SKM-1 treated with dmso at 0.1 percent for 144 hours (cell line): ENCODE measurements at regions not wholly inside any gene's neighbourhood (a gene's known extent, or its start where the extent isn't known, plus 50 kb on each side); places are given as distances from the start of the nearest gene placed in this dataset.

Experiments used
- DNase-seq: peaks from one replicate; lab custom pipeline; 2025; ENCODE audit not compliant: unreplicated experiment; lab: John Stamatoyannopoulos, UW

DNA sequence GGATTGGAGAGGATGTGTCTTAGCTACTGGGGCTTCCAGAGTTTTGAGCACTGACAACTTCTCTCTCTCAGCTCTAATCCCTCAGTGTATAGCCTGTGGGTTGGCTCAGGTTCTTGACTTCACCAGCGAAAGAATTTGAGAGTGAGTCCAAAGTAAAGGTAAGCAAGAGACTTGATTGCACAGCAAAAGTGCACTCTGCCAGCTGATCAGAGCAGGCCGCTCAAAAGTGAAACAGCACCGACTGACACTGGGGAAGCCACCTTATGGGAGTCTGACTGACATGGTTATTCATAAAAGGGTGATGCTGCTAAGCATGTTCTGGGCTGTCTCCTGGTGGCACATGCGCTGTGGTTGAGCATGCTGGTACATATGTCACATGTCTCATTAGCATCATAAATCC, 389.5 kb downstream of the CBLN4 start:
- no peak for DNase-seq

DNA sequence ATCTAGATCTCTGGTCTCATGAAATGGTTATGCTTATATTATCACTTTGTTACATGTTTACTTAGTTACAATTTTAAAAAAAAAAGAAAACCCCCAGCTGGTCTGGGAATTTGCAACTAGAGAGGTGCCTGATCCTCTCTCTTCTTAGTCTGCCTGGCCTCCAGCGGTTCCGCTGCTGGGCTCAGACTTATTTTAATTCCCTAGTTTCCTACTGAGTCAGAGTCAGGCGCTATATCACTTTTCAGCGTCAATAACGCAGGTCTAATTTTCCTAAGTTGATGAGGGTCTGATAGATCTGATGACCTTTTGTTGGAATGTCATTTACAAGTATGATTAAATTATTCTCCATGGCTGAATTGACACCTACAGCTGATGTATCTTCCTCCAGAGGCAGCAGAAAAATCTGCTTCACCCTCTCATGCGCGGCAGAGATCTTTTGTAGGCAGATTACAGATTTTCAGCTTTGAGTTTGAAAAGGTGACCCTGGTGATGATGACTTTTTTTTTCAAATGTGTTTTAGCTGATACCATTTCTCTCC, 391.0 kb downstream of the CBLN4 start:
- DNase-seq = no peak

DNA sequence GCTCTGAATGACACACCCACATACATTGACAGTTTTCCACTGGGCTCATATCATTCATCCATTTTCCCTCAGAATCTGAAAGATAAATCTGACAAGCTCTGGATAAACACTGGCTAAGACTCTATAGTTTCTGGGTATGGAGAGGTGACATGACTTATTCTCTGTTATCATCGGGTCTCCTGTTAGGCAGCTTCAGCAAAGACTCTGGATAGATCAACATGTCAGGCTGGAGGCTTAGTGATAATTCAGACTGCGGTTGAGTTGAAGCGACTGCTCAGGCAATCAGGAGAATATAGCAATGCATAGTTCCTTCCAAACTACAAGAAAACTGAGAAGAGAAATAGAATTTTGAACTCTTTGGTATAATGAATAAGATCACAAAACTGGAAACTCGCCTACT, 394.6 kb downstream of the CBLN4 start:
- no peak for DNase-seq

DNA sequence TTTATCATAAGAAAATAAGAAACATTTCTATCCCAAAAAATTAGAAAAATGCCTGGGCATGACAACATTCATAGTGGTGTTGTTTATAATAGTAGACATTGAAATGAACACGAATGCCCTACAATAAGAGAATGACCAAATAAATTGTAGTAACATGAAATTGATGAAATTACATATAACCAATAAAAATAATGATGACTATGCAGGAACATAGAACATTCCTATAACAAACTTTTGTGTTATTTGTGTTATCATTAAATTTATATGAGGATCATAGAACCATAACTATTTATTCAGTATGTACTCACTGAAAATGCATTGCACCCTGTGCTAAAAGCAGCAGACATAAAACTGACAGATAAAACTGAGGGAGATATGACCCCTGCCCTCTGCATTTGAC, 399.7 kb downstream of the CBLN4 start:
- DNase-seq = no peak

DNA sequence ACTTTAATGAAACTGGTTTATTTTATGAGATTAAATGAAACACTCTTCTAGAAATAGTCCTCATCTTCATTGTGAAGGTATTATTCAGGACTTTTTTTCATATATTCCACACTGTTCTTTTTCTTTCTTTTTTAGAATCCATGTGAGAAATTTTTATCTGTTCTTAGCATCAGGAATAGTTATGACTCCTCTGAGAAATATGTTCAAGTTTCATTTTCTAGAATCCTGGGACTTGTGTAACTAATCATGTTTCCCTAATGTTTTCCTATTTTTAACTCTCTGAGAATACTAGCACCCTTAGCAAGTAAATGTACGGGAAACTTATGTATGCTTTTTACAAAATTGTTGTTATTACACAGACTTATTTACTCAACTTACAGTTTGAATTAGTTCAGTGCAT, 407.8 kb downstream of the CBLN4 start:
- no peak for DNase-seq

DNA sequence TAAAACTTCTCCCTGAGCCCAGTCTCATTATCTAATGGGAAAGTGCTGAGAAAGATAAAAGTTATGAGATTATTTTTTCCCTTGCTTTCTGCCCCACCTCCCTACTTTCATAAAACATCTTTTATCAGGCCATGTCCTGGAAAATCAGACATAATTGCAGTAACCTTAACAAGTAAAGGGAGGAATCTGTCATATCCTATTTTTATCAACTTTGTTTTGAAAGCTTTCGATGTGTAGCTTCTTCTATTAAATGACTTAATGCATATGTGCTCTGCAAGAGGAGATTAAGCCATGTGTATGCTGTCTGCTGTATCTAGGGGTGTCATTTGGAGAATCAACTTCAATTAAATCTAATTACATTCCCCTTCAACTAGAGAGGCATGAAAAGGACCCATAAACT, 408.9 kb downstream of the CBLN4 start:
- no peak for DNase-seq

DNA sequence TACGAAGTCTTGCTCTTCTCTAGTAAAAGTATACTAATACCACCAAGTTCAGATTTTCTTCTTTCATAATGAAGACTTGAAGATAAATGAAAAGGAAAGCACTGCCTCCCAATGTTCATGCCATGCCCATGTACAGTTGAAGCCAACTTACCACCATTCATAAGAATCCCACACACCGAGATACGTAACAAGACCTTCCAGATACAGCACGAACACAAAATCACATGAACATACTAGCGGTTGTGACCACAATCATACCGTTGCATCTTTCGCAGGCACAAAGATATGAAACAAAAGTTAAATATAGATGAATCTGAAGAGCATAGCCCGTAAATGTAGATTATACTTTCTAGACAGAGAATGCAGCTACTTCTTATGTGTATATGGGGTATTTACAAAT, 412.5 kb downstream of the CBLN4 start:
- no peak for DNase-seq

DNA sequence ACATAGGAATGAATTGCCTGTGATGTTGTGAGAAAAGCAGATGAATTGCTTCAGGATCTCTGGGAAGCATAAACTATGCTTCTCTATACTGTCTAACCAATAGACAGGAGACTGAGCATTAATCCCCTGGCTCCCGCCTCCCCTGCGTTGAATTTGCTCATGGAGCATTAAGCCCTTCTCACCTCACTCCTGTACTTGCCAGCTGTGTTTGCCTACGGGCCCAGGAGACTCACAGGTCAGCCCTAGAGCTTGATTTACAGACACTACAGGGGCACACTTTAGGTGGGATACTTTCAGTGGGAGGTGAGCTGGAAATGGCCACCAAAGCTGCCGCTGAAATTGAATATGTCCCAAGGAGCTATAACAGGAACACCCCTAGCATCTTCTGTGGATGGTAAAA, 418.7 kb downstream of the CBLN4 start:
- no peak for DNase-seq

DNA sequence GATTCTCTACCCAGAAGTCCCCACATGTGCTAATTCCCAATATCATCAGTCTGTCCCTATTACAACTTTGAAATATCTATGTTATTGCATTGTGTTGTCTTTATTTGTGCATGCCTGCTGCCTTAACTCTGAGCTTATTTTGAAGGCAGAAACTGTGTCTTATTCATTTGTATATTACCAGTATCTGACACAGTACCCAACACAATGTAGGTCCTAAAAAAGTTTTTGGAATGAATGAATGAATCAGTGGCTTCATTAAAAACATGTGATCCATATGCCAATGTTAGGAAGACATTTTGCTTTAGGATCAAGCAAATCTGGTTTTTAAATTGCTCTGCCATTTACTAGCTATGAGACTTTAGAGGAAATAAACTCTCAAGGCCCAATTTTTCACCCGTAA, 420.4 kb downstream of the CBLN4 start:
- no peak for DNase-seq

- no peak for DNase-seq
These were observed 421.0 kb downstream of the CBLN4 start for GRCh38 chr20:55584307-55584706.

GRCh38 chr20:55583036-55583435, 422.3 kb downstream of the CBLN4 start:
- DNase-seq = no peak

- DNase-seq = no peak
These were observed 422.8 kb downstream of the CBLN4 start for GRCh38 chr20:55582498-55582897.

- DNase-seq = no peak
These were observed 423.8 kb downstream of the CBLN4 start for GRCh38 chr20:55581519-55581918.

DNA sequence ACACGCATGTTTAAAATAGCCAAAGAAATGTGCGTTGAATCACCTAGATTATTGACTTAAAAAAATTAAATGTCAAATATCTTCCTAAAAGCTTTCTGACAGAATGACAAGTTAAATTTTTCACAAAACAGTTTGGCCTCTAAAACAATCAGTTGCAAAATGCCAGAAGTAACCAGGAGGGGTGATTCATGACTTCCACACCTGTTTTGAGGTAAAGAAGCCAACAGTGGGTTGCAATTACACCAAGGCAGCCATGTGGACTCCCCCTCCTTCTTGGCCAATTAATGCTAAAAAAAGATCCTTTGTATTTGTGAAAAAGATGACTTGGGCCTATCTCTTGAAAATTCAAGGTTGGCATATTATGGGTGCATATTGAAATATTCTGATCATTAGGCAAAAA, 424.8 kb downstream of the CBLN4 start:
- no peak for DNase-seq

- DNase-seq = no peak
These were observed 425.5 kb downstream of the CBLN4 start for GRCh38 chr20:55579802-55580201.

- no peak for DNase-seq
These were observed 428.3 kb downstream of the CBLN4 start for GRCh38 chr20:55576981-55577380.

DNA sequence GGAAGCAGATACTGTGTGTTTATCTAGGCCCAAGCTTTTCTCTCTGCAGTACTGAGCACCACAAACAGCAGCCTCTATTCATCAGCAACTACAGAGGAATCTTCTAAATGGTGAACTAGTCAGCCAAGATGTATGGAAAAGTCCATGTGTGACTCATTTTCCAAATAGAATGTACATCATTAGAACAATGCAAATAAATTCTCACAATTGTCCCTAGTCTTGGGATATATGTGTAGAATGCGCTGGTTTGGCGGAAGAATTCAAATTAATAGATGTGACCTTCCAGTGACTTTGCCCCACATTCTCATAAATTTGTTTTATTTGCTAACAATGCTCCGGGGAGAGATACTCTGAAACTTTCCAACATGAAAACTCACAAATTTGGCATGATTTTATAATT, 436.2 kb downstream of the CBLN4 start:
- no peak for DNase-seq

DNA sequence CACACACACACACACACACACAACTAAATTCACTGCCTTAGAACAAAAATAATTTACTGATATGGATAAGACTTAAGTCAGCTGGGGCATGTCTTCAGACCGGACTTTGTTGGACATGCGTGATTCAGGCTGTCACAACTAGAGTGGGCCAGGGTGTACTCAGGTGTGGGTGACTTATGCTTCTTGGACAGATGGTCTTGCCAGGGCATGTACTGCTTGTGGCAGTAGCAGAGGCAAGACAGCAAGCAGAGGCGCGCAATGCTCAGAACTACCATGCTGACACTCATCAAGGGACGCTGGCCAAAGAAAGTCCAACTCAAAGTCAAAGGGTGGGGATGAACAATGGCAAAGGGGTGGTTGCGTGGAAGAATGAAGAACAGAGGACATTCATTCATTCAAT, 437.5 kb downstream of the CBLN4 start:
- DNase-seq = no peak

DNA sequence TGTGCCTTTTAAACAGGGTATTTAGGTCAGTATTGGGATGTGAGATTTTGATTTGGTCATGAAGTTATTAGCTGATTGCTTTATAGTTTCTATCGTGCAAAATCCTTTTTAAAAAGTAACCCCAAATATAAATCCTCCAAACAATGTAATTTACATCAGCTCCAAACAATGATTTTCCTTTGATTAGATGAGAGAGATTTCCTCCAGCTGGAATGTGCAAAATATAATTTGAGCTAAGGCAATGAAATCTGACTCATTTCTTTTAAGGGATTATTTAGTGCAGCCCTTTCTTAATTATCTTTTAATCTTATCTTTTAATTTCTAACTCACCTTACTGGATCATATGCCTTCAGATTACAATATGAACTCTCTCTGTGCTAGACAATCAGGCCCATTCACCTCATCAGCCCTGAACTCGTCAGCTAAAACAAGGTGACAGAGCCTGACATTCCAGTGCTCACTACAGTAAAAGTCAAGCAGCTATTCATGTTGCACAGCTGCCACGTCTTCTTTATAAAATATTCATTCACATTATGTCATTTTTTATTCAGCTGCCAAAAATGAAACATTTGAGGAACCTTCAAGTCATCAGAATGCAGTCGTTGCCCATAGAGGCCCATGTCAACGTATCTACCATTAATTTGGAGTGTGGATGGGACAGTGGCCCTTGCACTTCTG, 440.1 kb downstream of the CBLN4 start:
- no peak for DNase-seq

DNA sequence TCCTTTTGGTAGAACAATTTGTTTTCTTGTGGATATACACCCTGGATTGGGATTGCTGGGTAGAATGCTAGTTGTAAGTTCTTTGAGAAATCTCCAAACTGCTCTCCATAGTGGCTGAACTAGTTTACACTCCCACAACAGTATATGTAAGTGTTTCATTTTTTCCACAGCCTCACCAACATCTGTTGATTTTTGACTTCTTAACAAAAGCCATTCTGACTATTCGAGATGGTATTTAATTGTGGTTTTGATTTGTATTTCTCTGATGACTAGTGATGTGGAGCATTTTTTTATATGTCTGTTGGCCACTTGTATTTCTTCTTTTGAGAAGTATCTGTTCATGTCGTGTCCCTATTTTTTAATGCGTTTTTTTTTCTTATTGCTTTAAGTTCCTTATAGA, 444.1 kb downstream of the CBLN4 start:
- DNase-seq = no peak

DNA sequence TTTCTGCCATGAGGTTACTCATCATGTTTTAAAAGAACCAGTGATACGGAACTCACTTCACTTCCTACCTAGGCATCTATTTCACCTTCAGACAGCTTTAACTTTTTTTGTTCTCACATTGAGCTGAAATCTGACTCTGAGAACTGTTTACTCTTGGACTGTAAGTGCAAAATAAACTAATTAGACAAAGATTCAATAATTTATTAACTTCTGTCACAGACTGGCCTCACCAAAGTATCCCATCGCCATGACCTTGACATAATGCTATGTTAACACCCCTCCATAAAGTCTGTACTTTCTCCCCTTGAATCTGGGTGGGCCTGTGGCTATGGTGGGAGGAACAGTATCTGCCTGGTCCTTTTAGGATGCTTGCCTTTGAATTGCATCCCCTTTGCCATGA, 448.1 kb downstream of the CBLN4 start:
- no peak for DNase-seq

DNA sequence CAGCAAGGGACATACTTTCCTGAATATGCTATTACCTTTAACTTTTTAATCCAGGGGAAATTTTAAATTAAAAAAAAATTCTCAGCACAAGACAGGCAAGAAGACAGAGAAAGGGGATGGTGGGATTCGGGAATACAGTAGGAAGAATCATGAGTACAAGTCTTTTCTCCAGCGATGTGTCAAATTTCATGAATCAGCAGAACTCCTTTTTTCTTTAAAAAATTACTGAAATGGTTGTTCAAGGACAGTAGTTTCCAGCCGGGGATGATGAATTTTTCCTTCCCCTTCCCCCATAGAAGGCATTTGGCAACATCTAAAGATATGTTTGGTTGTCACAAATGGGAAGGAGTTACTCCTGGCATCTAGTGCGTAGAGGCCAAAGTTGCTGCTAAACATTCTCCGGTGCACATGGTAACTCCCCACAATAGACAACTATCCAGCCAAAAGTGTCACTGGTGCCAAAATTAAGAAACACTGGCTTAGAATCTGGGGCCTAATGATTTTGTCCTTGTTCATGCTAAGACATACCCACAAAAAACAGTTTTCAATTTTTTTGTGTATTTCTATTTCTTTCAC, 450.2 kb downstream of the CBLN4 start:
- no peak for DNase-seq

DNA sequence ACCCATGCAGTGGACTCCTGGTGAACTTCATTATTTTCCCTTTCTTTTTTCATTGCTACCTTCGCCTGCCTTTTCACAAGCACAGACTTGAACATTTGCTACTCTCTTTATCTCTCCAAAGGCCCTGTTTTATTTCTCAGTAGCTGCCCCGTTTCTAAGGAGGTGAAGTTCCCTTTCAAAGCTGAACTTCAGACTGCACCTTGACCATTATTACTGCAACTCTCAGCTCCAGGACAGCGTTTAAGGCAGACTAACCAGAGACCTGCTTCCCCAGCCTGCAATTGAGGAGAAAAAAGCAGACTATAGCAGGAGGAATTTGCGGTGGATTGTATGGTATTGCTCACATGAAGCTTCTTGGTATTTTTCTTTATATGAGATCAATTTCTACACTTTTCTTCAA, 460.7 kb downstream of the CBLN4 start:
- DNase-seq = no peak
